ENCODE measurements at regions not wholly inside any gene's neighbourhood (a gene's known extent, or its start where the extent isn't known, plus 50 kb on each side); places are given as distances from the start of the nearest gene placed in this dataset.

DNA sequence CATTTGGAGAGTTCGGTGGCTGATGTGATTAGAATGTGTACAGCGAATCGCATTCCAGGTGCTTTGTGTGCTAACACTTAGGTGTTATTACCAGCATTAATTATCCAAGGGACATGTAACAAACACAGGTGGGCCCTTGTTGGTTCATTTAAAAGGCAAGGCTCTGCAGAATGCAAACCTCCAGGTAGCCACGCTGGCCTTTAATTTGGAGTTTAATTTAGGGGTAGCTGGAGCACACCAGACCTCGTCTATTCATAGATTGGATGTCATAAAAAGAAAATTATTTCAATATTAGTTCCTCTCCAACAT is 191.1 kb downstream of the MAT2B start:
- no peak for DNase-seq (ENCODE audit: low spot score)

- peak; percentile 8 for DNase-seq (ENCODE audit: low spot score)
These were observed 200.8 kb downstream of the MAT2B start for GRCh38 chr5:163706053-163706771.

GRCh38 chr5:163712011-163712410 is 206.6 kb downstream of the MAT2B start:
- DNase-seq (ENCODE audit: low spot score): no peak

- DNase-seq (ENCODE audit: low spot score): no peak
These were observed 212.9 kb downstream of the MAT2B start for GRCh38 chr5:163718272-163718671.

DNA sequence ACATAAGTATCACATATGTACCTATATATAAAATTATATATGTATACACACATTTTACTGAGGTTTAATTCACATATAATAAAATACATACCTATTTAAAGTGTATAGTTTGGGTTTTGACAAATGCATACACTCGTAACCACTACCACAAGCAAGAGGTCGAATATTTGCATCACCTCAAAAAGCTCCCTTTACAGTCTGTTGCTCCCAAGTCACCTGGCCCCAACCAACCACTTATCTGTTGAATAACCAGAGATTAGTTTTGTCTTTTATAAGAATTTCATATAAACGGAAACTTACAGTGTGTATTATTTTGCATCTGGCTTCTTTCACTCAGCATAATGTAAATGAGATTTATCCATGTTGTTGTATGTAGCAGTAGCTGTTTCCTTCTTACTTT is 218.9 kb downstream of the MAT2B start:
- DNase-seq (ENCODE audit: low spot score): no peak

DNA sequence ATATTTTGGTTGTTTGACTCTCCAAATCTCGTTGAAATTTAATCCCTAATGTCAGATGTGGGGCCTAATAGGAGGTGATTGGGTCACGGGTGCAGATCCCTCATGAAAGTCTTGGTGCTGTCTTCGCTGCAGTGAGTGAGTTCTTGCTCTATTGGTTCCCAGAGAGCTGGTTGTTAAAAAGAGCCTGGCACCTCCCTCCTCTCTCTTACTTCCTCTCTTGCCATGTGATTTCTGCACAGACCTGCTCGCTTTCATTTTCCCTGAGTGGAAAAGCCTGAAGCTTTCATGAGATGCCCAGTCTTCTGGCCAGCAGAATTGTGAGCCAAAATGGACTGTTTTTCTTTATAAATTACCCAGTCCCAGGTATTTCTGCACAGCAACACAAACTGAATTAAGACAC is 221.6 kb downstream of the MAT2B start:
- DNase-seq (ENCODE audit: low spot score): no peak

DNA sequence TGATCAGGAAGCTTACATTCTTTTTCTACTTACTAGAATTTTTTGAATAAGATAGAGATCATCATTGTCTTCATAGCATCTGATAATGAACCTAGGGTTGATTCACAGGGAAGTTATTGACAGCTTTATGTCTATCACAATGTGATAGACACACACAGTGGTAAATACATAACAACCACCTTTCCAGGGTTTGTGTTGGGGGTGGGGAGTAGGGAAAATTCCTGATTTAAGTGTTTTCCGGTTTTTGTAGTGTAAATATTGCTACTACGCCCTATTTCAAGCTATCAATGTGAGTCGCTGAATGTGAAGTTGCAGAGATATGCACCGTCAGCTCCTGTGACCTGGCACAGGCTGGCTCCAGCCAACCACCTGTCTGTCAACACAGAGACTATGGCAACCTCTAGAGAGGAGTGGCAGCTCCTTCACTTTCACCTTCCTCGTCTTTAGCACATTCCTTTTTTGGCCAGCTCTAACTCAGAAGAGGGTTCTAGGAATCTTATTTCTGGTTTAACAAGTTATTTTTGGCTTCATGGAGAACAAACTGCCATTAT is 224.9 kb downstream of the MAT2B start:
- no peak for DNase-seq (ENCODE audit: low spot score)

DNA sequence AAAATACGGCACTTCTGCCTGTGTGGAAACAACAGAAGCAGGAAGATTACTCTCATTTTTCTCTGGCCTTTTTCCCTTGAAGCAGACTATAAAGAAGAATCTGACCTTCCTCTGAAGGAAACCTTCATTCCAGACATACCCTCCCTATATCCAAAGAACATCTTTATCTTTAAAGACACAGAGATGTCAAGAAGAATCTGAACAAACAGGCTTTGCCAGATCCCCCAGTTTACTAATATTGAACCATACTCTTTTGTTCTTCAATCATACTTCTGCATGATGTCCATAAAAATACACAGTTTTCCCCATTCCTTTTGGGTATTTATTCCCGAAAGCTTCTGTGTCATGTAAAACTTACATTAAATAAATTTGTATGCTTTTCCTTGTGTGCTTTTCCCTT is 225.8 kb downstream of the MAT2B start:
- no peak for DNase-seq (ENCODE audit: low spot score)

DNA sequence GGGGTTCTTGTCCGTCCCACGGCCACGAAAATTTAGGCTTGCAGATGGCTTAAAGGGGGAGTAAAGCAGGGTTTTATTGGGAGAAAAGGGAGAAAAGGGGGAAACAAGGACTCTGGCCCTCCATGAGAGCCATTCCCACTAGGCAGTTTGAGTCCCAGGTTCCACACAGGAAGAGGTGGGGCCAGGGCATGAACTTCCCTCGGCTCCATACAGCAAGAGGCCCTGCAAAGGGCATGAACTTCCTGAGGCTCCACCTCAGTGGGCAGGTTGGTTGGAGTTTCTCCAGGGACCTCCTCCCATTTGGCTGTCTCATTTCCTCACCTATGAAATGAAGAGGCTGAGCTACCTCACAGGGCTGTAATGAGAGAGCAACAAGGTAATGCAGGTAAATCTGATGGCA is 229.7 kb downstream of the MAT2B start:
- DNase-seq (ENCODE audit: low spot score): no peak

- no peak for DNase-seq (ENCODE audit: low spot score)
These were observed 242.2 kb downstream of the MAT2B start for GRCh38 chr5:163747586-163747985.

DNA sequence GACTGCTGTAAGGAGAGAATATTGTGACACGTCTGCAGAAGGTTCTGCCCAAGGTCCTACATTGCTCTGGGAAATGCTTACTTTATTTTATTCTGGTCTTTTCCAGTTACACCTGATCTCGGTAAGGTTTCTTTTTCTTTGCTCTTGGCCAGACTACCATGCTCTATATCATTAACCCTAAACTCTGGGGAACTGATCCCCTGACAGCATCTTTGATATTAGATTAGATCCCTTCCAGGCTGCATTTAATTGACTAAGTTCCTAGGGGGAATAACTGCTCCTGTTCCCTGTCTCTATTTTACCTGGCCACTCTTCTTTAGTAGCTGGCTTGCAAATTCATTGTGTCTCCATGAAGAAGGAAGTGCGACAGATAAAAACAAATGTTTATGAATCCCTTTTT is 243.5 kb downstream of the MAT2B start:
- no peak for DNase-seq (ENCODE audit: low spot score)

DNA sequence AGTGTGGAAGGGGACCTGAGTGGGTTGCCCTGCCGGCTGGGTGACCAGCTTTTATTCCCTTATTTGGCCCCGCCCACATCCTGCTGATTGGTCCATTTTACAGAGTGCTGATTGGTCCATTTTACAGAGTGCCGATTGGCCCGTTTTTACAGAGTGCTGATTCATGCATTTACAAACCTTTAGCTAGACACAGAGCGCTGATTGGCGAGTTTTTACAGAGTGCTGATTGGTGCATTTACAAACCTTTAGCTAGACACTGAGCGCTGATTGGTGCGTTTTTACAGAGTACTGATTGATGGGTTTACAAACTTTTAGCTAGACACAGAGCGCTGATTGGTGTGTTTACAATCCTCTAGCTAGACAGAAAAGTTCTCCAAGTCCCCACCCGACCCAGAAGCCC is 245.0 kb downstream of the MAT2B start:
- peak; percentile 14 for DNase-seq (ENCODE audit: low spot score)

DNA sequence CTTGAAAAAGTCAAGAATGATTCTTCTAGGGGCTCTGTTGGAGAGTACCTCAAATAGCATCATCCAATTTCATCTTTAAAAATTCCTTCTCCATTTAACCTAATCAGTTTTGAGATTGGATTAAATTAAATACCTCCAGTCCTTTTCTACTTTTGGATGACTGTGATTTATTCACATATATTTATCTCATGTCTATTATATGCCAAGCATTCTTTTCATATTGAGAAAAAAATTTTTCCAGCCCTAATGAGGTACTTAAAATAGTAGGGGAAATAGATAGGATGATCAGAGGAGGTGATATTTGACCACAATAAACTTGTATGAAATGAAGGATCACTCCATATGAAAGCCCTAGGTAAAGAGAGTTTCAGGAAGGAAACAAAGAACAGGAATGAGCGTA is 250.1 kb downstream of the MAT2B start:
- no peak for DNase-seq (ENCODE audit: low spot score)

DNA sequence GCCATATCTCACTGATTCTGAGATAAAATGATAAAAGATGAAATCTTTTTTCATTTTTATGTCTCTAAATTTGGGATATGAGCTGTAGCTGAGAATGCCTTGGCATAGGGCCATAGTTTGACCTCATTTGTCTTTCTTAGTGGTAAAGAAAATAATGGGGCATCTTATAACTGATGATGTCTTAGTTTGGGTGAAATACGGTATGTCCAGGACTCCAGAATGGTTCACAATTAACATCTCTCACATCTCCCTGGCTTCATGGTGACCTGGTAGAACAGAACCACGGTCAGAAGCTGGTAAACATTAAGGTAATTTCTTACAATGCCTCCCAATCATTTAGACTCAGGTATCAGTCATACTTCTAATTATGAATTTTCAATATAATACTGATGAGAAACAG is 250.8 kb downstream of the MAT2B start:
- DNase-seq (ENCODE audit: low spot score): no peak

DNA sequence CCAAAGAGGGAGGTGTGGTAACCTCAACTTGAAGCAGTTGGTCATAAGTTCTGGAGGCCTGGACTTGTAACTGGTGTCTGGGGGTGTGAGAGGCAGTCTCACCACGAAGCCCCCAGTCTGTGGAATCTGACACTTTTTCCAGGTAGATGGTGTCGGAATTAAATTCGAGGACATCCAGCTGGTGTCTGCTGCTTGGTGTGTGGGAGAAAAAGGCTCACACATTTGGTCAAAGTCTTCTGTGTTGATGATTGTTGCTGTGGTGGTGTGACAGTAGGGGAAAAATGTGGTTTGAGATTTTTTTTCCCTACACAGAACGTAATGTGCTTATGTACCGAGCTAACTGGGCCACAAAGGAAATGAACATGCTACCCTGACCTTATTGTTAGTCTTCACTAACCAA is 251.9 kb downstream of the MAT2B start:
- no peak for DNase-seq (ENCODE audit: low spot score)

GRCh38 chr5:163758283-163758711 is 252.9 kb downstream of the MAT2B start:
- no peak for DNase-seq (ENCODE audit: low spot score)

- DNase-seq (ENCODE audit: low spot score): no peak
These were observed 253.7 kb downstream of the MAT2B start for GRCh38 chr5:163759000-163759704.

- DNase-seq (ENCODE audit: low spot score): peak; percentile 63
These were observed 255.1 kb downstream of the MAT2B start for GRCh38 chr5:163760498-163760897.

DNA sequence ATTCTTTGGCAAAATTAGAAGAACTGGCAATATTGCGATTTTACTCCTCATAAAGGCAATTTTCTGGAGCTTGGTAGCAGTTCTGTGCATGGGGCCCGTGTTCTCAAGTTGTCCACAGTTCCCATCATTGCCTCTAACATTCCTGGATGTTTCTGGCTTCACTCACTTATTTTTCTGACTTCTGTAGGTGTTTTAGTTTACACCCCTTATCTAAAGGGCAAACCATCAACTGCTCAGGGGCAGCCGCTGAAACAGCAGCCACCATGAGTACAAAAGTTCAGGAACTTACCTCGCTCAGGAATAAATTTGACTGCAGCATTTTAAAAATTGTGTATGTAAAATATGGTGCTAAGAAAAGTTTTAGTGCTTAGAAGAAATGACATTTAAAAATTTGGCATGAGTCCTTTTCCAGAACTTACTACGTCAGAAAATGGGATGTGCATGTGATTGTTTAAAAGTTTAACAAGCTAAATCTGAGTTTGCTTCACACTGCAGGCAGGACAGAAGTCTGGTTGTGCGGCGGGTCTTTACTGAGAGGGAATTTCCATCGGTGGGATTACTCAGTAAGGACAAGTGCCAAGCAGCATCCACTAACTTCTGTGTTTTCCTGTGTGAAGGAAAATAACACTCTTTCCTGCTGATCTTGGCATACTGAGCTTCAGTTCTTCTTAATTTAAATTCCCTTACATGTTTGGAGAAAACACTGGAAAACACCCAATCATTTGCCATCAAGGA is 261.7 kb downstream of the MAT2B start:
- DNase-seq (ENCODE audit: low spot score): no peak

DNA sequence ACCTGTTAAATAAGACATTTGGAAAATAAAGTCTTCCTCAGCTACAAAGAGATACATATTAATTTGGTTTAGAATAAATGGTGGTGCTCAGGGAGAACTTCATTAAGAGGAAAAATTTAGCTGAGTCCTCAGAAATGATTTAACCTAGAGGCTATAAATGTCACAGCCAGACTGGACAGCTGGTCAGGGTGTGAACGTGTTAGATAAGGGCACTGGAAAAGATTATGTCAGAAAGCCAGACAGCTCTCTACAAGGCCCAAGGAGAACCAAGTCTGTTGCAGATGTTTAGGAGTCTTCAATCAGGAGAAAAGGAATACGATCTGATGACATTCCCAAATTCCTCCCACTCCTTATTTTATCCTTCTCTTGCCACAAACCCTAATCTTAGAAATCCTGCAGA is 265.2 kb downstream of the MAT2B start:
- DNase-seq (ENCODE audit: low spot score): no peak

DNA sequence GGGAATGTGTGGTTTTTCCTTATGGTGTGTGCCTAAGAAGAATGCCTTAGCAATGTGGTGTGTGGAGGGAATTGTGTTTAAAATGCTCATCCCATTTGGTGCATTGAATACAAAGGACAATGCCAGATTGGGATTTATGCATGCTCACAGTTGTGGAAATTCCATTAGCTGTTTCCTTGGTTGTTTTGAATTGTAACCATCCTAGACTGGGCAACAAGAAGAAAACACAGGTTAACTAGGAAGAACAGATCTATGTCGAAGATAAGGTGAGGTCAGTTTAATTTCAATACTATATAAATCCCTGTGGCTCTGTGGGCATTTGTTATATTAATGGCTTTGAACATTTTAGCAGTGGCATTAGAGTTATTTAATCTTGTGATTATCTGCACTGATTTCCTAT is 266.8 kb downstream of the MAT2B start:
- DNase-seq (ENCODE audit: low spot score): no peak

DNA sequence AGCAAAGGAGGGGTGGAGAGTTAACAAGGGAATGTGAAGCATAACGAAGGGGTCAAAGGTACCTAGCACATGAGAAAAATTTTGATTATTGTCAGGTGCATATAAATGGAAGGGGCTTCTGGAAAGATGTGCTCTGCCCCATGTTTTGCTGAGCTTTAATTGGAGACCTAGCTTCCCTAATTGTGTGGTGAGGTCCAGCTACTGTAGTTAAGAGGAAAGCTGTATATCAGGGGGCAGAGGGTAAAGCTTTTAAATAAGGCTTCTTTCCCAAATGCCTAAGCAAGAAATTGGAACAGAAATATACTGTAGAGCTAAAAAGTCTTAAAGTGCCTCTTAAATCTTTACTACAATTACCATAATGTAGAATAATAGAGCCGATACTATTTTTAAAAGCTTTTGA is 267.2 kb downstream of the MAT2B start:
- no peak for DNase-seq (ENCODE audit: low spot score)

DNA sequence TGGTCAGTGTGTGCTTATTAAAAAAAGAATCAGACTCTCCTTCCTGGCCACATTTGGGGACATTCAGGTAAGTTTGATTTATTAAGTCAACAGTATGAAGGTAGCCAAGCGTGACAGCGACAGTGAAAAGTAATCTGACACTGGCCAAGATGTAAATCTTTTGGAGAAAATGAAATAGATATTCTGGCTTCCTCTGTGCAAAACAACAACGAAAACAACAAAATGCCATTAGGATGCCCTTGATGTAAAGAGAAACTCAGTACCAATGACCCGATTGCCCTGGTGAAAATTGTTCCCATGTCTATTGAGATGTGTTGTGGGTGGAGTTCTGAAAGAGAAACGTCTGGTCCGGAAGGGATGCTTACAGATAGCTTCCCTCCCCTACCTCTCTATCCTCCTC is 267.8 kb downstream of the MAT2B start:
- no peak for DNase-seq (ENCODE audit: low spot score)

Data from RKO (cell line).